GM12878 (cell line): ENCODE measurements at regions not wholly inside any gene's neighbourhood (a gene's known extent, or its start where the extent isn't known, plus 50 kb on each side); places are given as distances from the start of the nearest gene placed in this dataset.

Experiments used
- ATAC-seq: fragments of 200-7000 bp; cut with Tn5 transposase; 3 replicates; pipeline ENCODE4 v1.9.1; 2020; ENCODE audit warnings: mild to moderate bottlenecking, moderate library complexity
- BruUV-seq: library from RNA; stranded (reverse); fragments of 400-500 nt; replicated peaks from 2 replicates; lab custom pipeline; 2021; lab: Mats Ljungman, UMichigan
- CTCF ChIA-PET: fragments of 300-600 bp; sonication (Branson Sonifier 250); formaldehyde crosslinking; extraction: SDS; loops from one replicate; lab custom pipeline; 2021; ENCODE audit warnings: inconsistent platforms; lab: Yijun Ruan, JAX
- POLR2A ChIA-PET: fragments of 350-600 bp; formaldehyde crosslinking; extraction: SDS; loops from one replicate; lab custom pipeline; 2021; ENCODE audit warnings: inconsistent platforms; lab: Charles Lee
- RAD21 ChIA-PET: fragments of 300-600 bp; sonication (Branson Sonifier 250); formaldehyde crosslinking; loops from one replicate; lab custom pipeline; 2023; ENCODE audit warnings: antibody characterized with exemption; ENCODE audit not compliant: unreplicated experiment; lab: Charles Lee
- SMC1A ChIA-PET: fragments of 300-600 bp; sonication (Branson Sonifier 250); formaldehyde crosslinking; loops from one replicate; lab custom pipeline; 2023; ENCODE audit not compliant: unreplicated experiment, uncharacterized antibody; lab: Charles Lee
- DNase-seq: peaks from one replicate; pipeline ENCODE4 v3.0.0-alpha.2; 2011; ENCODE audit warnings: low read depth, low spot score
- FAIRE-seq: peaks from 3 replicates; lab custom pipeline; 2011; peaks lifted over from hg19 to GRCh38; lab: Jason Lieb, UNC
- H2AFZ ChIP-seq: 2 replicates; pipeline ENCODE4 v1.6.0; 2011; ENCODE audit warnings: low read depth, low read length, control low read depth; ENCODE audit not compliant: control insufficient read depth
- H3K27ac ChIP-seq: 2 replicates; pipeline ENCODE4 v1.5.1; 2011; ENCODE audit warnings: control low read depth; ENCODE audit not compliant: control insufficient read depth, insufficient read depth
- H3K27me3 ChIP-seq, 2 experiments: replicated peaks in 1 of 2; 2 replicates each; pipeline versions ENCODE4 v1.6.0 to v1.6.1; 2011; ENCODE audit warnings: low read length in 1 of 2; ENCODE audit not compliant: control insufficient read depth in 2 of 2, insufficient read depth in 2 of 2
- H3K36me3 ChIP-seq, 2 experiments: 2 replicates each; pipeline ENCODE4 v1.5.1; 2011; ENCODE audit warnings: low read length in 1 of 2; ENCODE audit not compliant: control insufficient read depth in 2 of 2, insufficient read depth in 2 of 2
- H3K4me1 ChIP-seq: 2 replicates; pipeline ENCODE4 v1.6.1; 2011; ENCODE audit warnings: mild to moderate bottlenecking, low read length, moderate library complexity, mixed read lengths; ENCODE audit not compliant: control insufficient read depth, insufficient read depth
- H3K4me2 ChIP-seq: 2 replicates; pipeline ENCODE4 v1.6.0; 2011; ENCODE audit warnings: control low read depth; ENCODE audit not compliant: control insufficient read depth, insufficient read depth
- H3K4me3 ChIP-seq: fragments of 200-600 bp; sonication (generic); 2 replicates; pipeline ENCODE4 v1.5.1; 2016
- H3K79me2 ChIP-seq: 2 replicates; pipeline ENCODE4 v1.6.0; 2011; ENCODE audit warnings: low read length; ENCODE audit not compliant: control insufficient read depth, insufficient read depth
- H3K9ac ChIP-seq: 2 replicates; pipeline ENCODE4 v1.8.0; 2011; ENCODE audit warnings: low read length, control low read depth, mixed read lengths; ENCODE audit not compliant: control insufficient read depth, insufficient read depth
- H3K9me3 ChIP-seq: replicated peaks from 3 replicates; pipeline ENCODE4 v1.5.1; 2011; ENCODE audit warnings: mild to moderate bottlenecking, low read length; ENCODE audit not compliant: control insufficient read depth, insufficient read depth
- H4K20me1 ChIP-seq: 2 replicates; pipeline ENCODE4 v1.6.0; 2011; ENCODE audit not compliant: control insufficient read depth, insufficient read depth
- BHLHE40 ChIP-seq, 2 experiments: fragments of 450-650 bp in 1 of 2; IDR thresholded peaks; 2 replicates each; pipeline ENCODE4 v1.6.1; 2011 to 2017; ENCODE audit warnings: low read depth in 2 of 2, borderline replicate concordance in 1 of 2, improper control_type of control experiment in 1 of 2, low read length in 1 of 2, mild to moderate bottlenecking in 1 of 2
- CREB1 ChIP-seq: IDR thresholded peaks from 2 replicates; pipeline ENCODE4 v1.6.1; 2012; ENCODE audit warnings: low read depth, mild to moderate bottlenecking, inconsistent platforms
- CTCF ChIP-seq, 3 experiments: IDR thresholded peaks in 2 of 3; conservative IDR thresholded peaks in 1 of 3; 2 replicates each; pipeline ENCODE4 v1.5.1; 2011; ENCODE audit warnings: low read depth in 3 of 3, low read length in 3 of 3, mild to moderate bottlenecking in 3 of 3, control low read depth in 2 of 3, moderate library complexity in 2 of 3, inconsistent platforms in 1 of 3, mixed read lengths in 1 of 3; ENCODE audit not compliant: control insufficient read depth in 2 of 3, insufficient read depth in 1 of 3; ENCODE audit errors: extremely low read depth in 1 of 3
- JUNB ChIP-seq: IDR thresholded peaks from 2 replicates; pipeline ENCODE4 v1.6.1; 2016; ENCODE audit warnings: antibody characterized with exemption, mild to moderate bottlenecking
- MXI1 ChIP-seq: fragments of 150-350 bp; IDR thresholded peaks from 2 replicates; pipeline ENCODE4 v1.6.1; 2011; ENCODE audit warnings: low read depth, mild to moderate bottlenecking, inconsistent platforms, low read length, improper control_type of control experiment
- NR2C2 ChIP-seq: IDR thresholded peaks from 2 replicates; pipeline ENCODE4 v1.6.1; 2011; ENCODE audit warnings: borderline replicate concordance, low read depth; ENCODE audit not compliant: control insufficient read depth, insufficient read length
- PML ChIP-seq: IDR thresholded peaks from 2 replicates; pipeline ENCODE4 v1.6.1; 2012; ENCODE audit warnings: low read length, inconsistent platforms
- RELA ChIP-seq: fragments of 450-650 bp; IDR thresholded peaks from 2 replicates; pipeline ENCODE4 v1.8.0; 2014; ENCODE audit warnings: borderline replicate concordance; ENCODE audit not compliant: partially characterized antibody
- SRF ChIP-seq, 2 experiments: IDR thresholded peaks; 2 replicates each; pipeline ENCODE4 v1.6.1; 2011; ENCODE audit warnings: low read depth in 2 of 2, low read length in 2 of 2, mild to moderate bottlenecking in 1 of 2, moderate library complexity in 1 of 2
- TAF1 ChIP-seq: IDR thresholded peaks from 2 replicates; pipeline ENCODE4 v1.6.1; 2011; ENCODE audit warnings: mild to moderate bottlenecking, low read depth, low read length, borderline replicate concordance
- TCF12 ChIP-seq: IDR thresholded peaks from 2 replicates; pipeline ENCODE4 v1.6.1; 2011; ENCODE audit warnings: low read depth, mild to moderate bottlenecking, low read length
- ZNF384 ChIP-seq: IDR thresholded peaks from 2 replicates; pipeline ENCODE4 v1.6.1; 2012; ENCODE audit warnings: low read depth, mild to moderate bottlenecking, low read length, improper control_type of control experiment, borderline replicate concordance
- WGBS: methylation state at CpG from one replicate; pipeline ENCODE4 v1.1.6; 2016; ENCODE audit warnings: low lambda C conversion rate; ENCODE audit not compliant: insufficient replicate concordance, insufficient coverage; ENCODE audit errors: missing lambda C conversion rate; 5-methylcytosine and 5-hydroxymethylcytosine counted together
- in situ Hi-C: fragments of 300-500 bp; cut with MboI; formaldehyde crosslinking; loops from 9 replicates; pipeline ENCODE4 v1.14.3; 2018; ENCODE audit warnings: mixed read lengths
- intact Hi-C: fragments of 100-400 bp; cut with micrococcal nuclease; formaldehyde crosslinking; loops from one replicate; pipeline ENCODE4 v1.14.2; 2022; ENCODE audit not compliant: unreplicated experiment

DNA sequence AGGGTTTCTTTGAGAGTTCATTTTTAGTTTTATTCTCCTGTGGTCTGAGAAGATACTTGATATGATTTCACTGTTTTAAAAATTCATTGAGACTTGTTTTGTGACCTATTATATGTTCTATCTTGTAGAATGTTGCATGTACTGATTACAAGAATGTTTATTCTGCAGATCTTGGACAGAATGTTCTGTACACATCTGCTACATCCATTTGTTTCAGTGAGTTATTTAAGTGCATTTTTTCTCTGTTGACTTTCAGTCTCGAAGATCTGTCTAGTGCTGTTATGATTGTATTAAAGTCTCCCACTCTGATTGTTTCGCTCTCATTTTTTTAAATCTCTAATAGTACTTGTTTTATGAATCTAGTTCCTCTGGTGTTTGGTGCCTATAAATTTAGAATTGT lies 1319.8 kb downstream of the TMEM121 start:
- BruUV-seq: no TSS peak
- Histone ChIP-seq H3K9me3 (no peaks in the 10 kb centered on the region), H4K20me1 (no peaks in the 10 kb centered on the region), H3K27me3 (no peaks in the 10 kb centered on the region), H2AFZ (0 out of 2 replicates have a peak overlapping the region, but pooled peaks have one; percentile 8), H3K36me3 (no peaks in the 10 kb centered on the region), H3K27ac (peak overlapping the region; percentile 88)
- ChIA-PET CTCF (interaction anchor here (0.8 to 17.9 kb wide), 9 partner anchors 9 to 184 kb away, joined by 3 to 605 read pairs (median 3); no protein-coding TSS in a partner anchor), POLR2A (interaction anchor here (1.3 kb wide), 1 partner anchor 27 kb away, joined by 3 read pairs; no protein-coding TSS in a partner anchor)
- 45% methylated on average over 2 of the region's 2 CpGs for WGBS
- no peak for TF ChIP-seq CREB1
- TF ChIP-seq MXI1: no peak
- TF ChIP-seq JUNB: peak; percentile 29; the same call in 1 of the 2 replicates
- TF ChIP-seq ZNF384: 0 out of 2 replicates have a peak, but pooled peaks have one; percentile 4
- TF ChIP-seq, all 136 proteins: peak for 2
- FAIRE-seq: no peak
- no peak overlapping the region for H3K9ac ChIP-seq
- in situ Hi-C loops (no loop called here), intact Hi-C loops (no loop called here)
- SMC1A ChIA-PET: interaction anchor here (0.9 to 16.0 kb wide), 5 partner anchors 9 to 30 kb away, joined by 4 to 244 read pairs (median 5); no protein-coding TSS in a partner anchor
- H3K4me3 ChIP-seq: peak overlapping the region; percentile 53
- peak overlapping the region; percentile 80 for H3K4me2 ChIP-seq
- ATAC-seq: no peak
- H3K79me2 ChIP-seq: peaks cover 3% of the 10 kb centered on the region; the same call in 1 of the 2 replicates
- RAD21 ChIA-PET: interaction anchor here (0.7 to 9.3 kb wide), 3 partner anchors 10 to 27 kb away, joined by 3 to 119 read pairs (median 7); no protein-coding TSS in a partner anchor
- peaks cover 34% of the 10 kb centered on the region for H3K4me1 ChIP-seq
- no peak for DNase-seq

DNA sequence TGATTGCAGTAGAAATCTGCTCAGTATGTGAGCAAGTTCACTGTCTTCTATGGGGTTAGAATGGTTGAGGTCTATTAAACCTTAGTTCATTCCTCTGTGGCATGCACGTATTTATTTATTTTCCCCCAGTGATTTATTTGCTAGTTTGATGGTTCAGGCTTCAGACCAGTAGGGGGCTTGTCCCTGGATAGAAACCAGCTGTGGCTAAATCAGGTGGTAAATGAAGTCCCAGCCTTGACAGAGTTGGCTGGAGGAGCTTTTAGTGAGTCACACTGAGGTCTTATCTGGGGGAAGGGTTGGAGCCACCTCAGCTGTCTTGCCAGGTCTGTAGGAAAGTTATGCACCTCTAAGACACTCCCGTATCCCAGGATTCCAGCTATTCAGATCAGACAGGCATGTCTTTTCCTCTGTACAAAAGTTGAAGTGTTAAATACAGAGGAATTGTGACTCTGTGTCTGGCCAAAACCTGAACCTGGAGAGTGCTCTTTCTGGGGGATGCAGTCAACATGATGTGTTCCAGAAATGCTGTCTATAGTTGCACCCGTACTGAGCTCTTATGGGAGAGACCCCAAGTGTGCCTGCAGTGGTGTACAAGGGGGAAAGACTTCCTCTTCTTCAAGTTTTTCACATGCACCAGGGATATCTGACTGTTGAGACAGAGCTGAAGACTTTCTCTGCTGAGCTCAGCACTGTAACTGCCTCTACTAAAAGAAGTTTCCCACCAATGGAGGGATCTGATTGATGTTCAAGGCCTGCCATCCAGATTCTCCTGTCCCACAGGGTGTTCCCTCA lies 1322.1 kb downstream of the TMEM121 start:
- ATAC-seq: peak; percentile 27
- Histone ChIP-seq H3K4me3 (no peak overlapping the region), H3K27ac (no peak overlapping the region), H3K9me3 (no peaks in the 10 kb centered on the region), H3K36me3 (no peaks in the 10 kb centered on the region), H3K27me3 (no peaks in the 10 kb centered on the region), H3K4me2 (peak overlapping the region; percentile 15; the same call in 1 of the 2 replicates), H3K79me2 (peaks cover 3% of the 10 kb centered on the region; the same call in 1 of the 2 replicates), H3K9ac (no peak overlapping the region), H3K4me1 (peaks cover 36% of the 10 kb centered on the region), H2AFZ (no peak overlapping the region), H4K20me1 (no peaks in the 10 kb centered on the region)
- SMC1A ChIA-PET: interaction anchor here (0.9 to 16.0 kb wide), 5 partner anchors 9 to 570 kb away, joined by 3 to 244 read pairs (median 11); no protein-coding TSS in a partner anchor
- 62% methylated on average over 3 of the region's 3 CpGs for WGBS
- RAD21 ChIA-PET: interaction anchor here (0.8 to 9.3 kb wide), 5 partner anchors 10 to 27 kb away, joined by 3 to 119 read pairs (median 4); no protein-coding TSS in a partner anchor
- BruUV-seq: TSS peak; percentile 14
- no peak for DNase-seq
- in situ Hi-C loops: no loop called here
- POLR2A ChIA-PET: interaction anchor here (0.9 to 1.9 kb wide), 2 partner anchors 18 to 24 kb away, joined by 3 to 6 read pairs; no protein-coding TSS in a partner anchor
- intact Hi-C loops: no loop called here
- no peak for FAIRE-seq
- CTCF ChIA-PET: interaction anchor here (0.8 to 17.9 kb wide), 11 partner anchors 9 to 196 kb away, joined by 3 to 605 read pairs (median 6); no protein-coding TSS in a partner anchor
- 0 out of 2 replicates have a peak, but pooled peaks have one; percentile 41 for TF ChIP-seq PML
- TF ChIP-seq TCF12: peak; percentile 95
- TF ChIP-seq SRF (IDR thresholded peaks at IDR 0.05; ENCODE audit: low read depth in 2 of 2, low read length in 2 of 2): no peak
- TF ChIP-seq CTCF (IDR thresholded peaks at IDR 0.05 in 2 of 3, conservative IDR thresholded peaks at IDR 0.05 in 1 of 3; ENCODE audit: control insufficient read depth in 2 of 3, extremely low read depth in 1 of 3, insufficient read depth in 1 of 3, low read depth in 3 of 3, low read length in 3 of 3): peak; percentile 40 to 58 (median 52); a peak in 5 of 6 replicates
- TF ChIP-seq CREB1: peak; percentile 30; the same call in 1 of the 2 replicates
- TF ChIP-seq BHLHE40 (IDR thresholded peaks at IDR 0.05; ENCODE audit: borderline replicate concordance in 1 of 2, low read depth in 2 of 2, low read length in 1 of 2): no peak
- no peak for TF ChIP-seq TAF1
- no peak for TF ChIP-seq NR2C2
- TF ChIP-seq RELA: no peak
